H4 (cell line): ENCODE measurements at regions not wholly inside any gene's neighbourhood (a gene's known extent, or its start where the extent isn't known, plus 50 kb on each side); places are given as distances from the start of the nearest gene placed in this dataset.

Experiments used
- DNase-seq: peaks from one replicate; pipeline ENCODE4 v3.0.0-alpha.2; 2015; ENCODE audit warnings: low spot score

- peak; percentile 25 for DNase-seq
Observed at GRCh38 chr1:193799948-193800690, 613.7 kb upstream of the B3GALT2 start.

DNA sequence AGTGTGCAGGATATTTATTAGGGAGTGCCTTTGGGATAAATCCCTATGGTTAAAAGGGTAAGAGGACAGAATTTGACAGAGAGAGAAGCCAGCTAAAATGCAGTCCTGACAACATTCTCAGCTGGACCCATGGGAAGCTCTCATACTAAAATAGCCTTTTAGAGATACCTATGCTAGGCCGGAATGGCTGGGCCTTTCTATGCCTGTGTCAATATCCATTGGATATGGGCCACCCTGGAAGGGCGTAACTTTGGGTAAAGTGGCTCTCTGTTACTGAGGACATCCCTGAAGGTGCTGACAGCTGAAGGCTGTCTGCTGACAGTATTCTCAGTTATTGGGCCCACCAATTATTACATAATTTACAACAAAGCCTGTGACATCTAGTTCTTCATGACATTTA lies 613.0 kb upstream of the B3GALT2 start:
- DNase-seq, result no peak

DNA sequence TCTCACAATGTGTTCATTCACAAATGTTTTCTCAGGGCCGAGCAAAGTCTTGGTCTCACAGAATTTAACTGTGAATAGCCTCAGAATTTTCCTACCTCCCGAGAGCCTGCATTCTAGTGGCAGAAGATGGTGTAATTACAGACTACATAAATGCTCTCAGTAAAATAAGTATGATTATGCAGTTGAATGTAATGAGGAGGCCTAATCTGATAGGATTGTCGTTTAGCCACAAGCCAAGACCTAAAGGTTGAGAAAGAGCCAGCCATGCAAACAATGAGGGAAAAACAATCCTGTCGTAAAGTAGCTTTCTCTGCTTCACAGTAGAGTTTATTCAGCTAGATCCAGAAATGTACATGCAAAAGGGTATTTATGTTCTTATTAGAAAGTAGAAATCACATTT lies 607.8 kb upstream of the B3GALT2 start:
- DNase-seq, result peak; percentile 8

- DNase-seq, result no peak
Observed at GRCh38 chr1:193791746-193792145, 605.3 kb upstream of the B3GALT2 start.

DNA sequence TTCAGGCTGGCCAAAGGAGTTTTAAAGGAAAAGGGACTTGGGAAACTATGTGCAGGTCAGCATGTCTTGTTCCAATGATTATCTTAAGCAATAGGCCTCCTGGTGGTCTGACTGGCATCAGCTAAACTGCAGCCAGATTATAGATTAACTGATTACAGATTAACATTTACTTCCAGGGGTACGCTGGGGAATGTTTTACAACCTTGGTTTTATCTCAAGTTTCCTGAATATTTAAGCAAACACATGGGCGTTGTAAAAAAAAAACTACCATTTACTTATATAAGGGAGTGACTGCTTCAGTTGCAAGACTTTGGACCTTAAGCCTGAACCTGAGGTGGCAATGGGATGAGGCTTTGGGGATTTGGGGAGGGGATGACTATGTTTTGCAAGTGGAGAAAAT lies 600.6 kb upstream of the B3GALT2 start:
- no peak for DNase-seq

- no peak for DNase-seq
Observed at GRCh38 chr1:193785850-193786420, 599.5 kb upstream of the B3GALT2 start.

GRCh38 chr1:193774536-193775323 lies 588.3 kb upstream of the B3GALT2 start:
- DNase-seq, result no peak

DNA sequence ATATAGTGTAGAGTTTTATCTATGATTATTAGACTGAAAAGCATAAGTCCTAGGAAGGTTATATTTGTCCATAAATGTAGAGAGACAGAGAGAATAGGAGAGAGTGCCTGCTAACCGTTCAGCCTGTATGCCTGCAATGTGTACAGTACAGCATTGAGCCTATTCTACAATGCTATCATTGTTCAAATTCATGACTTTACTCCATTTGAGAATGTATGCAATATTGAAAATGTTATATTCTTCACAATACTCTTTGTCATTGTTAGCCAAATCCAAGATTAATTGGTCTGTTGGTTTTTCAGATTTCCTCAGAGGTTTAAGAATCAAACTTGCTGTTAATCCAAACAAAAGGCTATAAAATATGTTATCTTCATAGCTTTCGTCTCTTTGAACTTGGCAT lies 585.2 kb upstream of the B3GALT2 start:
- DNase-seq, result no peak

DNA sequence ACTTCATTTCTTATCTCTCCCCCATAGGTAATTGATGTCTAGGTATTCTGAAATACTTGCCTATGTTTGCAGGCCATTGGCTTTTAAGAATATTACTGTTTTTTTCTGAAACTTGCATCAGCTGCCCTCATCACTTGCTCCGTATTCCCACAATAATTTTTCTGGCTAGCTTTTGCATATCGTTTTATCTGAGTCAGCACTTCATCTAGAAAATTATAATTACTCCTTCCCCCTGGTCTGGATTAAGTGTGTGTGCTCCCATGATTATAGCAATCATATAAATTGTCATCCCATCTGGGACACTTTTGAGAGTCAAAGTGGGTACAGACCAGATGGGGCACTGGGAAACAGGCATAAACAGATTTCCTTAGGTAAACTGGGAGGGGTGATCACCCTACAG lies 583.2 kb upstream of the B3GALT2 start:
- DNase-seq, result no peak

GRCh38 chr1:193767886-193768285 lies 581.5 kb upstream of the B3GALT2 start:
- no peak for DNase-seq

GRCh38 chr1:193766329-193766728 lies 579.9 kb upstream of the B3GALT2 start:
- DNase-seq, result no peak

GRCh38 chr1:193763266-193763665 lies 576.9 kb upstream of the B3GALT2 start:
- no peak for DNase-seq

DNA sequence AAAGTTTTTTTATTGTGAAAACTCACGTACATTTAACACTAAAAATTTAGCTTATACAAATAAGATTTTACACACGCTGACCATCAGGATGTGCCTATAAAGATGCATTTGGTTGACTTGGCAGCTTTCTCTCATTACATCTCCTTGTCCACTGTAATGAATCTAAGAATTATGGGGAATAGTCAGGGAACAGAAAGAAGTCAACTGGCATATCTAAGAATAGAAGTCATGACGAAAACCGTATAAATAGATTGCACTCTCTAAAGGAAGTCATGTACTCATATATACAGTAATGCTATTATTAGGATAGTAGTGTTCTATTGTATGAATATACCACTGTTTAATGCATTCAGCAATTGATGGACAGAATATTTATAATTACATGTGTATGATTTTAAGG lies 575.8 kb upstream of the B3GALT2 start:
- DNase-seq, result no peak

GRCh38 chr1:193755441-193755840 lies 569.0 kb upstream of the B3GALT2 start:
- DNase-seq, result no peak

DNA sequence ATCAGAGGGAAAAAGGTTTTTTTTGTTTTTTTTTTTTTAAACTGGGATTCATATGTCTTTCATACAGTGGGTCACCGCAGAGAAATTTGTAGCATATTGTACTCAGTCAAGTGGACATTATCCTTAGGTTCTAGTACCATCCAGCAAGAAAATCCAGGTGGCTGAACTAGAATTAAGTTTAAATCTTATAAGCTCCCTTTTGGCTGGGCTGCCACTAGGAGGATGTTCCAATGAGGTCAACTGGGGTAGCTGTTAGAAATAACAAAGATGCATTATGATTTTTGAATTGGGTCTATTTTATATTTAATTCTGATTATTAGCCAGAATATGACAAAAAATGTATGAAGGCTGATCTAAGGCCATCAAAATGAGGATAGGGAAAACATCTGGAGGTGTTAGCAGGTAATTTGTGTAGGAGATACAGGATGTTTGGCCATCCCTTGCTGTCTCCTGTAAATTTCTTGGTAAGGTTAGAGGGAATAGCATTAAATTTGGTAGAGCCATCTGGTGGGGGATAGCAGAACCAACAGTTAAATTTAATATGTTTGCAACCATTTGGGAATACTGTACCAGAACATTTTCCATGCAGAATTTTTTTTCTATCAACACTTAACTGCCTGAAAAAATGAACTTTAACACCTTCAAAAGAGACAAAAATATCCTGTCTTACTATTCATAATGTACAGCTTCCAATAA lies 568.5 kb upstream of the B3GALT2 start:
- DNase-seq, result peak; percentile 7

GRCh38 chr1:193754151-193754550 lies 567.7 kb upstream of the B3GALT2 start:
- no peak for DNase-seq

DNA sequence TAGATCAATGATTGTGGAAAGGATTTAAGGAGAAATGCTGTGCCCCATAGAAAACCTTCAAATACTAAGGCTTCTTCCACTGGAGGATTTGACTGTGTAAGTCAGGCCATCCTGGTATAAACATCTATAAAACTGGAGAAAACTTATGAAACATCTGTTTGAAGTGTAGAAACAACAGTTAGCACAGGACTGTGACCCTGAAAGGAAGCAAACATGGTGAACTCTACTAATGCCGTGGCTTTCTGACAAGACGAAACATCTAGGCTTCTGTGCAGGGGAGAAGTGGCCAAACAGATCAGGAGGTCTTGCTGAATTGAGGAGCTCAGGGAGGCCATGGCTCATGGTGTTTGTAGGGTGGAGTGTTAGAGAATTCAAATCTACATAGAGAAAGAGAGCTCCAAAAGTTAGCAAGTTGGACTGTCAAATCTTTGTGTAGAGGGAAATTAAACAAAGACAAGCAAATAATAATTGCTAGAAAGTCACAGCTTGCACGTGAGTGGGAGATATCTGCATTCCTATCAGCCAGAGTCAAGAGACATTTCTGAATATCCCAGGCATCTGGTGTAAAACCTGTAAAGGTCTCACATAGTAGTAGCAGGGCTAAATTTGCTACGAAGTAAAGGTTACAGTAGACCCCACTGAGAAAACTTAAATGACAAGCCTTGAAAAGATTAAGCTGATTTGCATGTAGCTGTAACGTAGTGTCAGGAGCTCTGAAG lies 566.8 kb upstream of the B3GALT2 start:
- DNase-seq, result no peak

GRCh38 chr1:193749868-193750267 lies 563.5 kb upstream of the B3GALT2 start:
- no peak for DNase-seq

DNA sequence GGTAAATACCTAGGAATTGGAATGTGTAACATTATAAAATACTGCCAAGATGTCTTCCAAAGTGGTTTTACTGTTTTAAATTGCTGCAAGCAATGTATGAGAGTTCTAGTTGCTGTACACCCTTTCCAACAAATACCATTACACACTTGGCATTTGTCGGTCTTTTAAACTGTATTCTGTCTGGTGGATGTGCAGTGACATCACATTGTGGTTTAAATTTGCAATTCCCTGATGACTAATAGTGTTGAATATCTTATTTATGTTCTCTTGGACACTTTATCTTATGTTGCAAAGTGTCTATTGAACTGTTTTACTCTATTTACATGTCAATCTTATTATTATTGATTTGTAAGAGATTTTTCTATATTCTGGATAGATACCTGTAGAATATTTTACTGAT lies 561.2 kb upstream of the B3GALT2 start:
- peak; percentile 7 for DNase-seq

- DNase-seq, result no peak
Observed at GRCh38 chr1:193741228-193741627, 554.8 kb upstream of the B3GALT2 start.

- no peak for DNase-seq
Observed at GRCh38 chr1:193740762-193741161, 554.3 kb upstream of the B3GALT2 start.

DNA sequence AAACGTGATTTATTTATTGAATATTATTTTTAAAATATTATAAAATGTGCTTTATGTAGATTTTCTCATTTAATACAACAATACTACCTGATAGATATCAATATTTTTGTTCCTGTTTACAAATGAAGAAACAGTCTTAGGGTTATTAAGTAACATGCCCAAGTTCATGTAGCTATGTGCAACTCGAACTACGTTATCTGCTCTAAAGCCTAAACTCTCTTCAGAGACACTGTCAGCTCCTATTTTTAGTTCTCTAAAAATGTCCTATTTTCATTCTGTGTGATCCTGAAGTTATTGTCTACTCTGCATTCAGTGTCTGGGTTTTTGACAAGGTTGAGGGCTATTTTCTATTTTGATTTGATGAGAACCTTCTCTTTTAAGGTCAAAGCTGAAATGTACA lies 550.1 kb upstream of the B3GALT2 start:
- no peak for DNase-seq
